Activated CD4-positive, alpha-beta T cell treated with anti-CD3 and anti-CD28 coated beads, Interleukin-2, amount 50 U/mL, for 48 hours (primary cell): ENCODE measurements at regions not wholly inside any gene's neighbourhood (a gene's known extent, or its start where the extent isn't known, plus 50 kb on each side); places are given as distances from the start of the nearest gene placed in this dataset.
"Not testable (repeated sequence)": the region's sequence is repeated elsewhere in the genome, so short reads cannot be mapped to it uniquely, and the experiment has no call there.

Experiments
- DNase-seq, 2 experiments: peaks; one replicate each; pipeline ENCODE4 v3.0.0-alpha.2; 2020

GRCh38 chr4:126616795-126617194, 1016.0 kb upstream of the INTU start:
- DNase-seq: no peak

GRCh38 chr4:126627255-126627654, 1005.5 kb upstream of the INTU start:
- DNase-seq: no peak

- DNase-seq: no peak
Observed at GRCh38 chr4:126628933-126629332, 1003.8 kb upstream of the INTU start.

GRCh38 chr4:126630230-126630629, 1002.5 kb upstream of the INTU start:
- DNase-seq: no peak

GRCh38 chr4:126633306-126633705, 999.5 kb upstream of the INTU start:
- DNase-seq: no peak

- no peak for DNase-seq
Observed at GRCh38 chr4:126637706-126638105, 995.1 kb upstream of the INTU start.

- DNase-seq: no peak
Observed at GRCh38 chr4:126647320-126647719, 985.4 kb upstream of the INTU start.

GRCh38 chr4:126647756-126648397, 984.9 kb upstream of the INTU start:
- DNase-seq: no peak

GRCh38 chr4:126658411-126658810, 974.3 kb upstream of the INTU start:
- DNase-seq: no peak

GRCh38 chr4:126661194-126661593, 971.6 kb upstream of the INTU start:
- no peak for DNase-seq

- no peak for DNase-seq
Observed at GRCh38 chr4:126664839-126665238, 967.9 kb upstream of the INTU start.

- not testable (repeated sequence) for DNase-seq
Observed at GRCh38 chr4:126670038-126670437, 962.7 kb upstream of the INTU start.

GRCh38 chr4:126678618-126679017, 954.1 kb upstream of the INTU start:
- DNase-seq: no peak

GRCh38 chr4:126679303-126679702, 953.5 kb upstream of the INTU start:
- no peak for DNase-seq

- no peak for DNase-seq
Observed at GRCh38 chr4:126682250-126682649, 950.5 kb upstream of the INTU start.

GRCh38 chr4:126686491-126686890, 946.3 kb upstream of the INTU start:
- DNase-seq: no peak

- no peak for DNase-seq
Observed at GRCh38 chr4:126687655-126688358, 945.0 kb upstream of the INTU start.

GRCh38 chr4:126691797-126692196, 941.0 kb upstream of the INTU start:
- no peak for DNase-seq

- DNase-seq: no peak
Observed at GRCh38 chr4:126697748-126698147, 935.0 kb upstream of the INTU start.

- no peak for DNase-seq
Observed at GRCh38 chr4:126698224-126698623, 934.5 kb upstream of the INTU start.

GRCh38 chr4:126701756-126702155, 931.0 kb upstream of the INTU start:
- DNase-seq: no peak

- DNase-seq: no peak
Observed at GRCh38 chr4:126702747-126703146, 930.0 kb upstream of the INTU start.

GRCh38 chr4:126705266-126705665, 927.5 kb upstream of the INTU start:
- no peak for DNase-seq

GRCh38 chr4:126708716-126709115, 924.0 kb upstream of the INTU start:
- DNase-seq: no peak

- DNase-seq: no peak
Observed at GRCh38 chr4:126710935-126711334, 921.8 kb upstream of the INTU start.
